ENCODE measurements at regions not wholly inside any gene's neighbourhood (a gene's known extent, or its start where the extent isn't known, plus 50 kb on each side); places are given as distances from the start of the nearest gene placed in this dataset.

DNA sequence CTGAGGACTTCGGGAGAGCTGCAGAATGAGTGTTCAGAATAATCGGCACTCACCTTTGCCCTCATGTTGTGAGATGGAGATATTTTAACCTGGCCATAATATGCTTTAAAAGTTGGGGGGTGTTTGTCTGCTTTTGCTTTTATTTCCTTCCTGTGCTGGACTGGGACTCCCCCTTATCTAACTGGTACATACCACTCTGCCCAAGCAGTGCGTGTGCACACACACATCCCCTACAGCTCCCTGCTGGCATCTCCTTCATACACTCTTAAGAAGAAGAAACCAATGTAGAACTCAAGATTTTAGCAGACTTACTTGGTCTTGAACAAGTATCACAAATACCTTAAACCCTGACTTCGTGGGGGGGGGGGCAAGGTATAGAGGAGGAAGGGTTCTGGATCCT lies 146.2 kb upstream of the DMRT1 start:
- no peak for TF ChIP-seq CTCF (conservative IDR thresholded peaks at IDR 0.05; ENCODE audit: low read length)
- no peak for TF ChIP-seq EZH2phosphoT487 (IDR thresholded peaks at IDR 0.05; ENCODE audit: borderline replicate concordance)
